ENCODE measurements at regions not wholly inside any gene's neighbourhood (a gene's known extent, or its start where the extent isn't known, plus 50 kb on each side); places are given as distances from the start of the nearest gene placed in this dataset.
"Not testable (repeated sequence)": the region's sequence is repeated elsewhere in the genome, so short reads cannot be mapped to it uniquely, and the experiment has no call there.

DNA sequence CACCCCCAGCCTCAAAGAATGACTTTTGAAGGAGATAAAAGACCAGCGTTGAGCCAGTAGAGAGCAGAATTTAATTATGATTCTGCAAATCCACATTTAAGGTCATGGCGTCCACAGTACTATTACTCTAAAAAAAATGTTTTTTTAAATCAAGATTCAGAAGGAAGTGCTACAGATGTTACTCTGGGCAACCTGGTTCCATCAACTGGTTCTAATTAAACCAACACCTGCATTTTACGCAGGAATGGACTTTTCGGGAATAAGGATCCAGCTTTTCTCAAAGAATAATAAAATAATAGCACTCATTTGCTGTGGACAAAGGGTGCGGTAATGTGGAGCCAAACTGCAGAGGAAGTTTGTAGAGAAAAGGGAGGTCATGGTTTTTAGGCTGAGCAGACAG is 62.9 kb upstream of the IPO5 start:
- Histone ChIP-seq H3K27ac (no peak overlapping the region), H3K36me3 (no peaks in the 10 kb centered on the region), H3K9me3 (peaks cover 0 to 3% (median 0%) of the 10 kb centered on the region in 4 donors)

DNA sequence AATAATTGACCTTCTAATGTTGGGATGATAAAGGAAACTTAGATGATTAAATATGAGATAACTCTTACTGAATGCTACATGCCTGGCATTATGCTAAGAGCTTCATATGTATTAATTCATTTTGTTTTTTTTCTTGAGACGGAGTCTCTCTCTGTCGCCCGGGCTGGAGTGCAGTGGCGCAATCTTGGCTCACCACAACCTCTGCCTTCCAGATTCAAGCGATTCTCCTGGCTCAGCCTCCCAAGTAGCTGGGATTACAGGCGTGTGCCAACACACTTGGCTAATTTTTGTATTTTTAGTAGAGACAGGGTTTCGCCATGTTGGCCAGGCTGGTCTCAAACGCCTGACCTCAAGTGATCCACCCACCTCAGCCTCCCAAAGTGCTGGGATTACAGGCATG is 61.5 kb upstream of the IPO5 start:
- not testable (repeated sequence) for H3K4me3 ChIP-seq; H3K27me3 ChIP-seq; H3K36me3 ChIP-seq; H3K27ac ChIP-seq; H3K9me3 ChIP-seq; DNase-seq (ENCODE audit: low spot score in 2 of 2); H3K4me1 ChIP-seq
- 71 to 82% methylated on average over 8 of the region's 8 CpGs for WGBS, 2 donors

More for the DNA sequence above, 62.9 kb upstream of the IPO5 start:
- TF ChIP-seq POLR2A (IDR thresholded peaks at IDR 0.05) (no peak), EP300 (IDR thresholded peaks at IDR 0.05) (no peak)
- TF ChIP-seq, protein P1, sequence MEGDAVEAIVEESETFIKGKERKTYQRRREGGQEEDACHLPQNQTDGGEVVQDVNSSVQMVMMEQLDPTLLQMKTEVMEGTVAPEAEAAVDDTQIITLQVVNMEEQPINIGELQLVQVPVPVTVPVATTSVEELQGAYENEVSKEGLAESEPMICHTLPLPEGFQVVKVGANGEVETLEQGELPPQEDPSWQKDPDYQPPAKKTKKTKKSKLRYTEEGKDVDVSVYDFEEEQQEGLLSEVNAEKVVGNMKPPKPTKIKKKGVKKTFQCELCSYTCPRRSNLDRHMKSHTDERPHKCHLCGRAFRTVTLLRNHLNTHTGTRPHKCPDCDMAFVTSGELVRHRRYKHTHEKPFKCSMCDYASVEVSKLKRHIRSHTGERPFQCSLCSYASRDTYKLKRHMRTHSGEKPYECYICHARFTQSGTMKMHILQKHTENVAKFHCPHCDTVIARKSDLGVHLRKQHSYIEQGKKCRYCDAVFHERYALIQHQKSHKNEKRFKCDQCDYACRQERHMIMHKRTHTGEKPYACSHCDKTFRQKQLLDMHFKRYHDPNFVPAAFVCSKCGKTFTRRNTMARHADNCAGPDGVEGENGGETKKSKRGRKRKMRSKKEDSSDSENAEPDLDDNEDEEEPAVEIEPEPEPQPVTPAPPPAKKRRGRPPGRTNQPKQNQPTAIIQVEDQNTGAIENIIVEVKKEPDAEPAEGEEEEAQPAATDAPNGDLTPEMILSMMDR (IDR thresholded peaks at IDR 0.05), result no peak
- 79 to 91% methylated on average over 5 of the region's 5 CpGs for WGBS, 2 donors
- Histone ChIP-seq H3K27me3 (no peaks in the 10 kb centered on the region), H3K4me3 (no peak overlapping the region), H3K4me1 (no peaks in the 10 kb centered on the region)
- no peak for DNase-seq (ENCODE audit: low spot score in 2 of 2)

DNA sequence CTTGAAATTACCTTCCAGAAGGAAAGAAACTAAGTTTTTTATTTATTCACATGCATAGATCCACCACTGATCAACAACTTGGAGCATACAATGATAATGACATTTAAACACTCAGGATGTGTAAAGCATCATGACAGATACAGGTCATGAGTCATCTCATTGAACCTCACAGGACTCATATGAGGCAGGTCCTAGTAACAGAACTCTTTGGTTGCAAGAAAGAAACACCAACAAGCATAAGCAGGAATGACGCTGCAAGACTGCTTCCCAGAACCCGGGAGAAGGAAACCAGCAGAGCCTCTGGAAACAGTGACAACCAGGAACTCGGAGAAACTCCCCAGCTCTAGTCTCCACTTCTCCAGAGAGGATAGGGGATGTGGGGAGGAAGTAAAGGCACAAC is 60.8 kb upstream of the IPO5 start:
- no peak for TF ChIP-seq EP300 (IDR thresholded peaks at IDR 0.05)
- TF ChIP-seq POLR2A (IDR thresholded peaks at IDR 0.05), result no peak
- TF ChIP-seq, protein P1 (IDR thresholded peaks at IDR 0.05), result no peak
- H3K4me1 ChIP-seq, result no peaks in the 10 kb centered on the region
- DNase-seq (ENCODE audit: low spot score in 2 of 2), result no peak
- H3K4me3 ChIP-seq, result no peak overlapping the region
- no peak overlapping the region for H3K27ac ChIP-seq
- no peaks in the 10 kb centered on the region for H3K27me3 ChIP-seq
- no peaks in the 10 kb centered on the region for H3K36me3 ChIP-seq
- 93 to 94% methylated on average over 3 of the region's 3 CpGs for WGBS, 2 donors
- peaks cover 0 to 3% (median 0%) of the 10 kb centered on the region in 4 donors for H3K9me3 ChIP-seq

DNA sequence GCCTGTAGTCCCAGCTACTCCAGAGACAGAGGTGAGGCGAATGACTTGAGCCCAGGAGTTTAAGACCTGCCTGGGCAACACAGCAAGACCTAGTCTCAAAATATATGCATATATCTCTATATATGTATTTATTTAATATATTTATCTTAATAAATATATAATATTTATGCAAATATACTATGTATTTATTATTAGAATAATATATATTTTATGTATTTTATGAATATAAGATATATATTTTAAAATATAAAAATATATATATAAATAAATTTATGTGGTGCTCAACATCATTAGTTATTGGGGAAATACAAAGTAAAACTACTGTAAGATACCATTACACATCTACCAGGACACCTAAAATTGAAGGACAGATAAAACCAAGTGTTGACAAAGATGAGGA is 58.1 kb upstream of the IPO5 start:
- DNase-seq (ENCODE audit: low spot score in 2 of 2), result no peak
- WGBS, 2 donors, result 95 to 100% methylated on average over 1 of the region's 1 CpG
- TF ChIP-seq POLR2A (IDR thresholded peaks at IDR 0.05) (no peak), EP300 (IDR thresholded peaks at IDR 0.05) (no peak)
- TF ChIP-seq, protein P1 (IDR thresholded peaks at IDR 0.05), result no peak
- Histone ChIP-seq H3K4me3 (no peak overlapping the region), H3K9me3 (peaks cover 0 to 3% (median 0%) of the 10 kb centered on the region in 4 donors), H3K27me3 (no peaks in the 10 kb centered on the region), H3K27ac (no peak overlapping the region), H3K4me1 (no peaks in the 10 kb centered on the region), H3K36me3 (no peaks in the 10 kb centered on the region)

DNA sequence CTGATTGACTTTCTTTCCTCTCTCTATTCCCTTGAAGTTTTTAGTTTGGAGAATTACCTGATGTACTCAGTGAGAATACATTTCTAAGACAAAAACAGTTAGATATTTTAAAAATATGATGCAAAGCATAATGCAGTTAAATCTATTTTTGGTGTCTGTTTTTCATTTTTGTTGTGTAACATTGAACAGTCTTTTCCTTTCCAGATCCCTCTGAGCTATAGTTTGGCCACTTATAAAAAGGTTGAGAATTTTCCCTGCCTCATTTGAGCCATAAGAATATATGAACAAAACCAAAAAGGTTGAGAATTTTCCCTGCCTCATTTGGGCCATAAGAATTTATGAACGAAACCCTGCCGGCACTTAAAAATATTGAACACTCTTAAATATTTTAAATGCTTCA is 57.0 kb upstream of the IPO5 start:
- Histone ChIP-seq H3K4me3 (no peak overlapping the region), H3K4me1 (no peaks in the 10 kb centered on the region), H3K27ac (no peak overlapping the region), H3K27me3 (no peaks in the 10 kb centered on the region), H3K9me3 (peaks cover 0 to 3% (median 0%) of the 10 kb centered on the region in 4 donors), H3K36me3 (no peaks in the 10 kb centered on the region)
- no peak for DNase-seq (ENCODE audit: low spot score in 2 of 2)
- WGBS, 2 donors, result 75 to 82% methylated on average over 2 of the region's 2 CpGs
- TF ChIP-seq POLR2A (IDR thresholded peaks at IDR 0.05) (no peak), EP300 (IDR thresholded peaks at IDR 0.05) (no peak)
- TF ChIP-seq, protein P1 (IDR thresholded peaks at IDR 0.05), result no peak

DNA sequence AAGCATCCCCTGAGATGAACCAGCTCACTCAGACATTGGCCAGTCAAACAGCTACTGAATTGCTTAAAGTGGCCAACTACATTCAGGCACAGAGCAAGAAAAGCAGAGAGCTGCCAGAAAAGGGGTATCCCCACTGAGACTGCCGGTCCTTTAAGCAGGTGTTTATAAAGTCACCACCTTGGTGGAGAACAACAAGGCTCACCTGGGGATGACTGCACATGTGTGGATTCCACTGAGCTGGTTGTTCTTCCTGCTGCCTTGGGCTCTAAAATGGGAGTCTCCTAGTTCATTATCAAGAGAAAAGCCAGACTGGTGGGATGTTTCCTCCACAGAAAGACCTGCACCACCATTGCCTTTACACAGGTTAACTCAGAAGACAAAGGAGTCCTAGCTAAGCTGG is 51.8 kb upstream of the IPO5 start:
- no peak for DNase-seq (ENCODE audit: low spot score in 2 of 2)
- Histone ChIP-seq H3K9me3 (peaks cover 0 to 3% (median 0%) of the 10 kb centered on the region in 4 donors), H3K4me1 (no peaks in the 10 kb centered on the region), H3K4me3 (no peak overlapping the region), H3K36me3 (no peaks in the 10 kb centered on the region), H3K27me3 (no peaks in the 10 kb centered on the region), H3K27ac (no peak overlapping the region)
- WGBS, 2 donors, result 73 to 83% methylated on average over 1 of the region's 1 CpG
- TF ChIP-seq EP300 (IDR thresholded peaks at IDR 0.05) (no peak), POLR2A (IDR thresholded peaks at IDR 0.05) (no peak)
- TF ChIP-seq, protein P1 (IDR thresholded peaks at IDR 0.05), result no peak
